Sigmoid colon (tissue), 4 donors: ENCODE measurements at regions not wholly inside any gene's neighbourhood (a gene's known extent, or its start where the extent isn't known, plus 50 kb on each side); places are given as distances from the start of the nearest gene placed in this dataset.

Experiments used
- EP300 ChIP-seq, 4 donors: sonication (generic); formaldehyde crosslinking; IDR thresholded peaks; one replicate each; pipeline ENCODE4 v1.6.1; 2017; ENCODE audit warnings: antibody characterized with exemption in 4 of 4
- POLR2A ChIP-seq, 2 donors: fragments of 450-650 bp; IDR thresholded peaks; one replicate each; pipeline ENCODE4 v1.6.1; 2016; ENCODE audit warnings: antibody characterized with exemption in 2 of 2, mild to moderate bottlenecking in 2 of 2, moderate library complexity in 2 of 2
- POLR2AphosphoS5 ChIP-seq, 4 donors: sonication (generic); formaldehyde crosslinking; IDR thresholded peaks; one replicate each; pipeline ENCODE4 v1.6.1; 2017; ENCODE audit warnings: antibody characterized with exemption in 4 of 4
- TF ChIP-seq, protein P1 (sequence below), 4 experiments: fragments of 450-650 bp in 3 of 4; fragments of 200-600 bp in 1 of 4; IDR thresholded peaks; one replicate each; pipeline ENCODE4 v1.5.1; 2016 to 2019; ENCODE audit warnings: antibody characterized with exemption in 4 of 4, mild to moderate bottlenecking in 3 of 4, moderate library complexity in 2 of 4

GRCh38 chr2:118493213-118493612 lies 354.2 kb downstream of the EN1 start:
- TF ChIP-seq, protein P1, sequence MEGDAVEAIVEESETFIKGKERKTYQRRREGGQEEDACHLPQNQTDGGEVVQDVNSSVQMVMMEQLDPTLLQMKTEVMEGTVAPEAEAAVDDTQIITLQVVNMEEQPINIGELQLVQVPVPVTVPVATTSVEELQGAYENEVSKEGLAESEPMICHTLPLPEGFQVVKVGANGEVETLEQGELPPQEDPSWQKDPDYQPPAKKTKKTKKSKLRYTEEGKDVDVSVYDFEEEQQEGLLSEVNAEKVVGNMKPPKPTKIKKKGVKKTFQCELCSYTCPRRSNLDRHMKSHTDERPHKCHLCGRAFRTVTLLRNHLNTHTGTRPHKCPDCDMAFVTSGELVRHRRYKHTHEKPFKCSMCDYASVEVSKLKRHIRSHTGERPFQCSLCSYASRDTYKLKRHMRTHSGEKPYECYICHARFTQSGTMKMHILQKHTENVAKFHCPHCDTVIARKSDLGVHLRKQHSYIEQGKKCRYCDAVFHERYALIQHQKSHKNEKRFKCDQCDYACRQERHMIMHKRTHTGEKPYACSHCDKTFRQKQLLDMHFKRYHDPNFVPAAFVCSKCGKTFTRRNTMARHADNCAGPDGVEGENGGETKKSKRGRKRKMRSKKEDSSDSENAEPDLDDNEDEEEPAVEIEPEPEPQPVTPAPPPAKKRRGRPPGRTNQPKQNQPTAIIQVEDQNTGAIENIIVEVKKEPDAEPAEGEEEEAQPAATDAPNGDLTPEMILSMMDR (IDR thresholded peaks at IDR 0.05): no peak
- TF ChIP-seq POLR2A (IDR thresholded peaks at IDR 0.05) (no peak), EP300 (IDR thresholded peaks at IDR 0.05) (no peak), POLR2AphosphoS5 (IDR thresholded peaks at IDR 0.05) (no peak)
